SK-N-SH treated with all-trans-retinoic acid at 6 μM for 48 hours (cell line): ENCODE measurements at regions not wholly inside any gene's neighbourhood (a gene's known extent, or its start where the extent isn't known, plus 50 kb on each side); places are given as distances from the start of the nearest gene placed in this dataset.

Source experiments
- ATAC-seq: fragments of 200-7000 bp; cut with Tn5 transposase; 3 replicates; pipeline ENCODE4 v1.9.1; 2020; ENCODE audit warnings: mild to moderate bottlenecking, moderate library complexity
- ARNTL ChIP-seq: fragments of 450-650 bp; formaldehyde crosslinking; IDR thresholded peaks from 2 replicates; pipeline ENCODE4 v1.5.0; 2020; ENCODE audit warnings: low read depth, mild to moderate bottlenecking, moderate library complexity, borderline replicate concordance
- BACH2 ChIP-seq: fragments of 250-450 bp; sonication (Bioruptor Pico); IDR thresholded peaks from 2 replicates; pipeline ENCODE4 v1.9.0; 2021; ENCODE audit warnings: mild to moderate bottlenecking, borderline replicate concordance
- CREB5 ChIP-seq: fragments of 250-450 bp; sonication (Bioruptor Pico); IDR thresholded peaks from 2 replicates; pipeline ENCODE4 v1.5.1; 2020; ENCODE audit warnings: low read depth, mild to moderate bottlenecking, moderate library complexity
- CSDC2 ChIP-seq: fragments of 250-450 bp; sonication (Bioruptor Pico); IDR thresholded peaks from 2 replicates; pipeline ENCODE4 v1.5.0; 2020; ENCODE audit warnings: mild to moderate bottlenecking, moderate library complexity
- CSRNP3 ChIP-seq: fragments of 250-450 bp; sonication (Bioruptor Pico); IDR thresholded peaks from 2 replicates; pipeline ENCODE4 v1.5.1; 2021; ENCODE audit warnings: mild to moderate bottlenecking, moderate library complexity
- ESRRG ChIP-seq: fragments of 250-450 bp; sonication (Bioruptor Pico); IDR thresholded peaks from 2 replicates; pipeline ENCODE4 v1.6.1; 2021; ENCODE audit warnings: mild to moderate bottlenecking
- ISL1 ChIP-seq: fragments of 250-450 bp; sonication (Bioruptor Pico); IDR thresholded peaks from 2 replicates; pipeline ENCODE4 v2.1.2; 2022; ENCODE audit warnings: mild to moderate bottlenecking, moderate library complexity
- OSR1 ChIP-seq: fragments of 250-450 bp; sonication (Bioruptor Pico); IDR thresholded peaks from 2 replicates; pipeline ENCODE4 v1.8.0; 2022; ENCODE audit warnings: moderate library complexity, mild to moderate bottlenecking, inconsistent platforms
- PATZ1 ChIP-seq: fragments of 250-450 bp; sonication (Bioruptor Pico); IDR thresholded peaks from 2 replicates; pipeline ENCODE4 v1.8.0; 2020; ENCODE audit warnings: mild to moderate bottlenecking, moderate library complexity, borderline replicate concordance
- POU6F1 ChIP-seq: fragments of 250-450 bp; sonication (Bioruptor Pico); IDR thresholded peaks from 2 replicates; pipeline ENCODE4 v1.8.0; 2021; ENCODE audit warnings: low read depth, mild to moderate bottlenecking, moderate library complexity, borderline replicate concordance
- PPARA ChIP-seq: fragments of 250-450 bp; sonication (Bioruptor Pico); IDR thresholded peaks from 2 replicates; pipeline ENCODE4 v1.5.0; 2020; ENCODE audit warnings: mild to moderate bottlenecking, borderline replicate concordance
- RARB ChIP-seq: fragments of 250-450 bp; sonication (Bioruptor Pico); IDR thresholded peaks from 2 replicates; pipeline ENCODE4 v1.8.0; 2021; ENCODE audit warnings: mild to moderate bottlenecking, moderate library complexity
- TCF4 ChIP-seq: fragments of 250-450 bp; sonication (Bioruptor Pico); IDR thresholded peaks from 2 replicates; pipeline ENCODE4 v1.8.0; 2021; ENCODE audit warnings: mild to moderate bottlenecking, moderate library complexity, borderline replicate concordance
- TOX ChIP-seq: fragments of 250-450 bp; sonication (Bioruptor Pico); IDR thresholded peaks from 2 replicates; pipeline ENCODE4 v1.8.0; 2021; ENCODE audit warnings: mild to moderate bottlenecking, moderate library complexity, borderline replicate concordance
- TSHZ2 ChIP-seq: fragments of 250-450 bp; sonication (Bioruptor Pico); IDR thresholded peaks from 2 replicates; pipeline ENCODE4 v1.5.0; 2020; ENCODE audit warnings: mild to moderate bottlenecking, moderate library complexity
- ZC3H10 ChIP-seq: fragments of 250-450 bp; sonication (Bioruptor Pico); IDR thresholded peaks from 2 replicates; pipeline ENCODE4 v1.5.1; 2021; ENCODE audit warnings: mild to moderate bottlenecking, moderate library complexity
- ZFP3 ChIP-seq: fragments of 250-450 bp; sonication (Bioruptor Pico); IDR thresholded peaks from 2 replicates; pipeline ENCODE4 v1.5.0; 2020; ENCODE audit warnings: mild to moderate bottlenecking, moderate library complexity
- ZFP30 ChIP-seq: fragments of 450-650 bp; formaldehyde crosslinking; IDR thresholded peaks from 2 replicates; pipeline ENCODE4 v1.5.0; 2022; ENCODE audit warnings: mild to moderate bottlenecking, moderate library complexity
- ZNF565 ChIP-seq: fragments of 450-650 bp; formaldehyde crosslinking; conservative IDR thresholded peaks from 2 replicates; pipeline ENCODE4 v1.5.0; 2020; ENCODE audit warnings: low read depth, mild to moderate bottlenecking, moderate library complexity
- ZNF70 ChIP-seq: fragments of 450-650 bp; formaldehyde crosslinking; IDR thresholded peaks from 2 replicates; pipeline ENCODE4 v1.5.0; 2020; ENCODE audit warnings: mild to moderate bottlenecking, moderate library complexity
- ZNF8 ChIP-seq: fragments of 450-650 bp; formaldehyde crosslinking; IDR thresholded peaks from 2 replicates; pipeline ENCODE4 v1.5.0; 2020; ENCODE audit warnings: mild to moderate bottlenecking, moderate library complexity

GRCh38 chr15:26433818-26434217 lies 339.0 kb downstream of the GABRB3 start:
- no peak for TF ChIP-seq PATZ1 (CRISPR knock-in tag)
- TF ChIP-seq ZNF565 (CRISPR knock-in tag) = no peak
- no peak for TF ChIP-seq OSR1
- TF ChIP-seq ESRRG (CRISPR knock-in tag) = no peak
- no peak for TF ChIP-seq TCF4 (CRISPR knock-in tag)
- no peak for TF ChIP-seq BACH2 (CRISPR knock-in tag)
- no peak for TF ChIP-seq PPARA (CRISPR knock-in tag)
- TF ChIP-seq CSDC2 (CRISPR knock-in tag) = no peak
- TF ChIP-seq ZC3H10 (CRISPR knock-in tag) = no peak
- TF ChIP-seq ZNF8 (CRISPR knock-in tag) = no peak
- TF ChIP-seq CSRNP3 = no peak
- TF ChIP-seq ARNTL (CRISPR knock-in tag) = no peak
- no peak for TF ChIP-seq CREB5 (CRISPR knock-in tag)
- TF ChIP-seq ZFP30 (CRISPR knock-in tag) = no peak
- no peak for TF ChIP-seq ZNF70
- TF ChIP-seq POU6F1 = no peak
- no peak for TF ChIP-seq TSHZ2 (CRISPR knock-in tag)
- no peak for TF ChIP-seq ZFP3 (CRISPR knock-in tag)
- no peak for TF ChIP-seq TOX (CRISPR knock-in tag)
- TF ChIP-seq, all 23 proteins: peak for 0
- ATAC-seq = no peak

GRCh38 chr15:26433060-26433459 lies 339.8 kb downstream of the GABRB3 start:
- no peak for ATAC-seq
- TF ChIP-seq PATZ1 (CRISPR knock-in tag) (no peak), ZNF565 (CRISPR knock-in tag) (no peak), ARNTL (CRISPR knock-in tag) (no peak), CSRNP3 (no peak), RARB (CRISPR knock-in tag) (no peak), ZFP3 (CRISPR knock-in tag) (no peak), ZC3H10 (CRISPR knock-in tag) (no peak), TSHZ2 (CRISPR knock-in tag) (no peak), TOX (CRISPR knock-in tag) (no peak), ISL1 (no peak), TCF4 (CRISPR knock-in tag) (no peak), POU6F1 (no peak), ZNF70 (no peak), PPARA (CRISPR knock-in tag) (no peak), OSR1 (no peak)
